ENCODE measurements at regions not wholly inside any gene's neighbourhood (a gene's known extent, or its start where the extent isn't known, plus 50 kb on each side); places are given as distances from the start of the nearest gene placed in this dataset.

- H3K4me3 ChIP-seq (ENCODE audit: low read length), result no peak overlapping the region
- TF ChIP-seq CTCF (conservative IDR thresholded peaks at IDR 0.05; ENCODE audit: low read depth, low read length), result no peak
- no peak for DNase-seq (ENCODE audit: low read depth)
Measured at GRCh38 chr3:110846971-110847370, 224.6 kb upstream of the NECTIN3 start.

DNA sequence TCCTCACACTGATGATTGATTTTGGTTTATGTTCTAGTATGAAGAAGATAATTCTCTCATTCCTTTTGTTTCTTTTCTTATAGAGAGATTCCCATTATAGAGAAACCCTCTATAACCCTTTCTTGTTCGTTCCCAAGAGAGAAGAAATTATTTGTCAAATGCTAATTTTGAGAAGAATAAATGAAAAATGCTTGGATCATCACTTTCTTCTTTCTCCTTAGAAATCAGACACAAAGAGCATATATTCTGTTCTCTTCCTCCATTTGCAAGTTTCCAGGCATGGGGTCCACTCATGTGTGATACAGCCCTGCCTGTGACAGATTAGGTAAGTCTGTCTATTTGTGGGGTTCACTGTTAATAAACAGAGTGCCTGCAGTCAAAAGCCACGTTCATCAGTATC lies 222.6 kb upstream of the NECTIN3 start:
- H3K4me3 ChIP-seq (ENCODE audit: low read length), result no peak overlapping the region
- no peak for DNase-seq (ENCODE audit: low read depth)
- no peak for TF ChIP-seq CTCF (conservative IDR thresholded peaks at IDR 0.05; ENCODE audit: low read depth, low read length)

DNA sequence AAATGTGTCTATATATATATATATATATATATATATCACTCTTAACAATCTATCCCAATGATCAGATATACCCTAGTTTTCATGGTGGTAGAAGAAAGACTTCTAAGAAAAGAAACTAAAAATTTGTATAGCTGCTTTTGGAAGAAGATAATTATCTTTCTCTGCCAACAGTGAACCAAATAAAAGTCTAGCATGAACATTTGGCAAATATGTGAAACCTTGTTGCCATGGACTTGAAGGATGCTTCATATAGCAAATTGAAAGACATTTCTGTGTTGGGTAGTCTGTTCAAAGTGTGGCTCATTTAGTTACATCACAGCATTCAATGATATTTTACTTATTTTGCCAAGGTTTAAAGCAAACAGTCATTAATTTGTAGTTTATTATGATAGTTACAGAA lies 219.9 kb upstream of the NECTIN3 start:
- no peak overlapping the region for H3K4me3 ChIP-seq (ENCODE audit: low read length)
- TF ChIP-seq CTCF (conservative IDR thresholded peaks at IDR 0.05; ENCODE audit: low read depth, low read length), result no peak
- no peak for DNase-seq (ENCODE audit: low read depth)

DNA sequence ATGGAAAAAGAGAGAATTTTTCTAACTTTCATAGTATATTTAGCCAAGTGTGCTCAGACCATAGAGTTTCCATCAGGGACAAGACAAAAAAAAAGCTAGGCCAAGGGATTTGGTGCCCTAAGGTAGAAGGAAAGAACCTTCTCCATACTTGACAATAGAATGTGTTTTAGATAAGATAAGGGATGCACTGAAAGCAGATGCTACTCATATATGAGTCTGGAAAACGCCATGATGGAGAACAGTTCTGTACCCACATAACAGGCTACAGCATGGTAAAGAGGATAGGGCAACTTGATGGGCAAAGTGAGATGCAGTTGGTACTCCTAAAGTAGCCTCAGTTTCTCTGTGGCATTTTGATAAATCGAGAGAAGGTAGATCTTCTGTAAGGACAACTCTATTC lies 216.4 kb upstream of the NECTIN3 start:
- DNase-seq (ENCODE audit: low read depth), result no peak
- H3K4me3 ChIP-seq (ENCODE audit: low read length), result no peak overlapping the region
- TF ChIP-seq CTCF (conservative IDR thresholded peaks at IDR 0.05; ENCODE audit: low read depth, low read length), result no peak

- H3K4me3 ChIP-seq (ENCODE audit: low read length), result no peak overlapping the region
- TF ChIP-seq CTCF (conservative IDR thresholded peaks at IDR 0.05; ENCODE audit: low read depth, low read length), result no peak
- DNase-seq (ENCODE audit: low read depth), result no peak
Measured at GRCh38 chr3:110856916-110857315, 214.7 kb upstream of the NECTIN3 start.

DNA sequence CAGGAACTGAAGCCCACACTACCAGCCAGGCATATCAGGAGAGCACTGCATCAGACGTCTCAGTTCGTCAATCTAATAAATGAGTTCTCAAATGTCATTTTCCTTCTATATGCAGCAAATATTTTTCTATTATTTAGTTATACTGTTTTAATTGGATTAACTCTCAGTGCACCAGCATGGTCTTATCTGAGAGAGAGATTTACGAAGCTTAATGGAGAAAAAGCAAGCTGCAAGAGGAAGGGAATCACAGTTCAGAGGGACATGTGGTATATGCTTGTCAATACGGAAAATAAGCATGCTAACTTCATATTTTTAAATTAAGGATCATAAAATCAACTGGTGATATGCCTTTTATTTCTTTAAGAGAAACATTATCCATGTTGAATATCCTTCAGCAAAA lies 213.1 kb upstream of the NECTIN3 start:
- no peak overlapping the region for H3K4me3 ChIP-seq (ENCODE audit: low read length)
- DNase-seq (ENCODE audit: low read depth), result peak; percentile 16
- no peak for TF ChIP-seq CTCF (conservative IDR thresholded peaks at IDR 0.05; ENCODE audit: low read depth, low read length)

GRCh38 chr3:110859336-110859735 lies 212.3 kb upstream of the NECTIN3 start:
- DNase-seq (ENCODE audit: low read depth), result no peak
- no peak for TF ChIP-seq CTCF (conservative IDR thresholded peaks at IDR 0.05; ENCODE audit: low read depth, low read length)
- H3K4me3 ChIP-seq (ENCODE audit: low read length), result no peak overlapping the region
